Adrenal gland (tissue), 9 donors: ENCODE measurements at regions not wholly inside any gene's neighbourhood (a gene's known extent, or its start where the extent isn't known, plus 50 kb on each side); places are given as distances from the start of the nearest gene placed in this dataset.

Experiments
- DNase-seq, 7 donors: peaks; one replicate each; pipeline ENCODE4 v3.0.0-alpha.2; 2019 to 2020
- H3K27ac ChIP-seq, 5 donors: fragments of 200-600 bp; sonication (generic) in 4 of 5; 1 replicate in 3 of 5; 2 replicates in 2 of 5; pipeline versions ENCODE4 v1.5.1 to v1.8.0; 2016 to 2020; ENCODE audit warnings: mild to moderate bottlenecking in 1 of 5
- H3K27me3 ChIP-seq: fragments of 200-600 bp; 2 replicates; pipeline ENCODE4 v1.8.0; 2021
- H3K36me3 ChIP-seq, 2 donors: fragments of 200-600 bp; replicated peaks in 1 of 2; 1 replicate in 1 of 2; 2 replicates in 1 of 2; pipeline versions ENCODE4 v1.5.1 to v1.8.0; 2018 to 2022
- H3K4me1 ChIP-seq, 2 donors: fragments of 200-600 bp; replicated peaks in 1 of 2; 1 replicate in 1 of 2; 2 replicates in 1 of 2; pipeline versions ENCODE4 v1.5.1 to v1.8.0; 2018 to 2021
- H3K4me3 ChIP-seq, 4 donors: fragments of 200-600 bp; sonication (generic) in 3 of 4; one replicate each; pipeline ENCODE4 v1.5.1; 2016 to 2018
- H3K9me3 ChIP-seq, 3 donors: fragments of 200-600 bp; sonication (generic) in 1 of 3; replicated peaks in 1 of 3; 1 replicate in 2 of 3; 2 replicates in 1 of 3; pipeline versions ENCODE4 v1.5.1 to v1.8.0; 2016 to 2021
- POLR2A ChIP-seq, 2 donors: fragments of 450-650 bp; IDR thresholded peaks; one replicate each; pipeline ENCODE4 v1.6.1; 2017; ENCODE audit warnings: antibody characterized with exemption in 2 of 2, mild to moderate bottlenecking in 2 of 2, moderate library complexity in 1 of 2
- WGBS, 4 donors: extraction: QIAGEN DNeasy Blood & Tissue Kit in 2 of 4; methylation state at CpG; one replicate each; pipeline versions ENCODE4 v1.1.5 to v1.1.7; 2013 to 2017; 5-methylcytosine and 5-hydroxymethylcytosine counted together
- intact Hi-C, 2 donors: fragments of 100-400 bp; cut with DNase I; formaldehyde crosslinking; loops; one replicate each; pipeline versions ENCODE4 v1.14.1 to v1.15.0; 2022 to 2023
- TF ChIP-seq, protein P1 (sequence below), 6 experiments: fragments of 450-650 bp in 4 of 6; fragments of 200-600 bp in 2 of 6; sonication (generic) in 1 of 6; IDR thresholded peaks; 1 replicate in 5 of 6; 2 replicates in 1 of 6; pipeline versions ENCODE4 v1.5.1 to v1.8.0; 2016 to 2021; ENCODE audit warnings: antibody characterized with exemption in 6 of 6, mild to moderate bottlenecking in 2 of 6, moderate library complexity in 1 of 6
- donor health status: healthy with polysubstance abuse.
- donor health status: Bipolar disorder and iron deficiency.
- donor health status: DM: yes; HTN: yes; CAD: no.
- donor health status: DM: no; HTN: no; CAD: no.
- donor health status: DM: no; HTN: no; CAD: no.

DNA sequence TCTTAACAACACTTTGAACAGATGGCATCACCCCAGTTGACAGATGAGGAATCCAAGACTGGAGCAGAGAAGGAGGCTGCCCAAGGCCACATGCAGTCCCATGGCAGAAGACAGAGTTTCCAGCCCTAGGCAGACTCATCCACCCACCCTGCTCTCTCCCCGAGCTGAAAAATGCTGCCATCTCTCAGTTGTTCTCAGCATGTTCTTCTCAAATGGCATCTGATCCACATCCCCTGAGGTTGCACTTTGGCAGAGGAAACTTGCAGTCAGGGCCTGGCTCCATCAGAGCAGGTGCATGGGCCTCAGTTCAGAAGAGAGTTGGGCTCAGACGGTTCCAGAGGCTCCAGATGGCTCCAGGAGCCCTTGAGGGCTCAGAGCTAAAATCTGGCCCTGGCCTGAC, 709.4 kb downstream of the MATN1 start:
- Histone ChIP-seq H3K9me3 (no peaks in the 10 kb centered on the region), H3K4me1 (no peaks in the 10 kb centered on the region), H3K4me3 (no peak overlapping the region), H3K27ac (no peak overlapping the region), H3K36me3 (no peaks in the 10 kb centered on the region), H3K27me3 (no peaks in the 10 kb centered on the region)
- WGBS, 4 donors = 63 to 80% (median 71%) methylated on average over 2 of the region's 2 CpGs
- DNase-seq = no peak
- TF ChIP-seq, protein P1, sequence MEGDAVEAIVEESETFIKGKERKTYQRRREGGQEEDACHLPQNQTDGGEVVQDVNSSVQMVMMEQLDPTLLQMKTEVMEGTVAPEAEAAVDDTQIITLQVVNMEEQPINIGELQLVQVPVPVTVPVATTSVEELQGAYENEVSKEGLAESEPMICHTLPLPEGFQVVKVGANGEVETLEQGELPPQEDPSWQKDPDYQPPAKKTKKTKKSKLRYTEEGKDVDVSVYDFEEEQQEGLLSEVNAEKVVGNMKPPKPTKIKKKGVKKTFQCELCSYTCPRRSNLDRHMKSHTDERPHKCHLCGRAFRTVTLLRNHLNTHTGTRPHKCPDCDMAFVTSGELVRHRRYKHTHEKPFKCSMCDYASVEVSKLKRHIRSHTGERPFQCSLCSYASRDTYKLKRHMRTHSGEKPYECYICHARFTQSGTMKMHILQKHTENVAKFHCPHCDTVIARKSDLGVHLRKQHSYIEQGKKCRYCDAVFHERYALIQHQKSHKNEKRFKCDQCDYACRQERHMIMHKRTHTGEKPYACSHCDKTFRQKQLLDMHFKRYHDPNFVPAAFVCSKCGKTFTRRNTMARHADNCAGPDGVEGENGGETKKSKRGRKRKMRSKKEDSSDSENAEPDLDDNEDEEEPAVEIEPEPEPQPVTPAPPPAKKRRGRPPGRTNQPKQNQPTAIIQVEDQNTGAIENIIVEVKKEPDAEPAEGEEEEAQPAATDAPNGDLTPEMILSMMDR (IDR thresholded peaks at IDR 0.05) = no peak
- TF ChIP-seq POLR2A (IDR thresholded peaks at IDR 0.05) = no peak
- intact Hi-C loops = no loop called here

DNA sequence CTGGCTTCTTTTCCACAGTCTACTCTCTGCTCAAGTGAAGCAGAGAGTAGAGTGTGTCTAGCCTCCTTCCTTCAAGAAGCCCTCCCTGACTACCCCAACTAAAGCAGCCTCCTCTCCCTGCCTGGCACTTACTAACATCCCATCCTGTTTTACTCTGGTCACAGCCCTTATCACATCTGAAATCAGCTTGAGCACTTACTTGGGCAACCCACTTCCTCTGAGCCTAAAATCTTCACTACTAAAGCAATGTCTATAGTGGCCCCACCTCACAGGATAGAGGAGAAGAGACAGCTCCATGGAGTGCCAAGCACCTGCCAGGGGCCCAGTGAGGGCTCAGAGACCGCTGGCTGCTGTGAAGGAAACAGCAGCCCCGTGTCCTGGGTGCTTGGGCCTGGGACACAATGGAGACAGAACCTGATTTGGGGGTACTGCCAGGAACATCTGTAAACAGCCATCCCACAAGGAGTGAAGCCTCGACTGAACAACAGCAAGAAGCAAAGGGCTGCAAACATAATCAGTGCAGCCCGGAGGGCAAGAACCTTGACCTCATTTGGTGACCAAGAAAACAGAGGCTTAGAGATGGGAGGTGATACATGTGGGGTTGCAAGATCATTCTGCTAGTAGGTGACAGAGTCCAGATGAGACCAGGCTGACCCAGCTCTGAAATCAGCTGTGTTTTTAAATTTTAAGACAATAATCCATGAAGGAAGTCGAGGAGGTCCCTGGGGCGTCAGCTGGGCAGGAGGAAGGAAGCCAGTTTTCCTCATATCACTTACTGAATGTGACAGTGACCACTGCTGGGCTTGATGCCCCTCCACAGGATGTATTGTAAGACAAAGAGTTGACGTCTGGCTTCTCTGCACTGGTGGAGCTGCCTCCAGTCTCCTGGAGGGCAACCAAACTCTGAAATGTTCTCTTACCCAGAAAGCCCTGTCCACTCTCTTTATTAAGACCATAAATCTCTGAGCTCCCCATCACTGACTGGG, 710.6 kb downstream of the MATN1 start:
- TF ChIP-seq POLR2A (IDR thresholded peaks at IDR 0.05) = no peak
- TF ChIP-seq, protein P1 (IDR thresholded peaks at IDR 0.05) = no peak
- intact Hi-C loops = no loop called here
- Histone ChIP-seq H3K4me3 (no peak overlapping the region), H3K27me3 (no peaks in the 10 kb centered on the region), H3K36me3 (no peaks in the 10 kb centered on the region), H3K27ac (peak overlapping the region in 1 of 5 donors; percentile 49), H3K9me3 (no peaks in the 10 kb centered on the region), H3K4me1 (no peaks in the 10 kb centered on the region)
- 43 to 59% (median 52%) methylated on average over 6 to 7 of the region's 7 CpGs for WGBS, 4 donors
- DNase-seq = peak in 4 of 7 donors; percentile 24 to 60 (median 36)

DNA sequence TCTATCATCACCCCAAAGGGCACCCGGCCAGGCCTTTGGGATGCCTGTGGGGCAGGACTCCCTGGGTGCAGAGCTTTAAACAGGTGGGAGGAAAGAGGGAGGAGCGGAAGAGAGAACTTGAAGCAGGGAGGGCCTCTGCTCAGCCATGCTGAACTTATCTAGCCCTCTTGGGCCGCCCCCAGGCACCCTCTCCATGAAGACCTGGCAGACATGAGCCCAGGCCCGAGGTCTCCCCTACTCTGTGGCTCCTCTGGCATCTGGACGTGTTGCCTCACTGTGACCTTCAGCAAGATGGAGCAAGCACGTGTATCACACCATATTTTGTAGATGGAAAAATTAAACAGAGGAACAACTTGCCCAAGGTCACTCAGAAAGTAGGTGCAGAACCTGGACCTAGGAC, 711.4 kb downstream of the MATN1 start:
- H3K9me3 ChIP-seq = no peaks in the 10 kb centered on the region
- no peaks in the 10 kb centered on the region for H3K4me1 ChIP-seq
- H3K36me3 ChIP-seq = no peaks in the 10 kb centered on the region
- no peaks in the 10 kb centered on the region for H3K27me3 ChIP-seq
- no peak for DNase-seq
- WGBS, 4 donors = 61 to 72% (median 68%) methylated on average over 5 to 6 of the region's 6 CpGs
- no peak overlapping the region for H3K4me3 ChIP-seq
- intact Hi-C loops = no loop called here
- H3K27ac ChIP-seq = peak overlapping the region in 1 of 5 donors; percentile 22
- TF ChIP-seq, protein P1 (IDR thresholded peaks at IDR 0.05) = no peak
- no peak for TF ChIP-seq POLR2A (IDR thresholded peaks at IDR 0.05)

DNA sequence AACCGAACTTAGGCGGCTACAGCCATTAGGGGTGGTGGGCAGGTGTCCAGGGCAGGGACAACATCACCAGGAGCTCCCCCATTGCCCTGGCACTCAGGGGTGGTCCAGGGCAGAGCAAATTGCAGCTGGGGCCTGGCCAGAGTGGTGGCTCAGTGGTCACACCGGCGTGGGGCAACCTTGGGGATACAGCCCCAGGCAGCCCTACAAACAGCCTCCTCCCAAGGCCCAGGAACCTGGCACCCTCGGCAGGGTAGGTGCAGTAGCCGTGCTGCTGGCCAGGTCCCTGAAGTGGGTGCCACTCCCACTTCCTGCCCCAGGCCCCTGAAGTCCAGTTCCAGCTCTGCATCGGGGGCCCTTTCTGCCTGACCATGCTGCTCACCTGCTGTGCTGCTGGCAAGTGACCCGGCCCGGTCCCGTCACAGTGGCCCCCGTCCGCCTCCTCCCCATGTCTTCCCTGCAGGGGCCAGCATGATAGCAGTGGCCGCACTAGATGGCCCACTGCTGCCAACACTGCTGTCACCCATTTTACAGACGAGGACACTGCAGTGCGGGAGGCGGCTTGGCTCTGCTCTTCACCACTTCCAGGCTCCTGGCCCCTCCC, 712.8 kb downstream of the MATN1 start:
- Histone ChIP-seq H3K36me3 (no peaks in the 10 kb centered on the region), H3K9me3 (no peaks in the 10 kb centered on the region), H3K4me3 (no peak overlapping the region), H3K27ac (no peak overlapping the region), H3K4me1 (no peaks in the 10 kb centered on the region), H3K27me3 (no peaks in the 10 kb centered on the region)
- TF ChIP-seq, protein P1 (IDR thresholded peaks at IDR 0.05) = no peak
- TF ChIP-seq POLR2A (IDR thresholded peaks at IDR 0.05) = no peak
- 78 to 89% (median 83%) methylated on average over 6 to 16 of the region's 16 CpGs for WGBS, 4 donors
- intact Hi-C loops = no loop called here
- no peak for DNase-seq
